ENCODE measurements at regions not wholly inside any gene's neighbourhood (a gene's known extent, or its start where the extent isn't known, plus 50 kb on each side); places are given as distances from the start of the nearest gene placed in this dataset.
A peak's percentile ranks its signal among the peaks of the same experiment; 100 is the strongest.

DNA sequence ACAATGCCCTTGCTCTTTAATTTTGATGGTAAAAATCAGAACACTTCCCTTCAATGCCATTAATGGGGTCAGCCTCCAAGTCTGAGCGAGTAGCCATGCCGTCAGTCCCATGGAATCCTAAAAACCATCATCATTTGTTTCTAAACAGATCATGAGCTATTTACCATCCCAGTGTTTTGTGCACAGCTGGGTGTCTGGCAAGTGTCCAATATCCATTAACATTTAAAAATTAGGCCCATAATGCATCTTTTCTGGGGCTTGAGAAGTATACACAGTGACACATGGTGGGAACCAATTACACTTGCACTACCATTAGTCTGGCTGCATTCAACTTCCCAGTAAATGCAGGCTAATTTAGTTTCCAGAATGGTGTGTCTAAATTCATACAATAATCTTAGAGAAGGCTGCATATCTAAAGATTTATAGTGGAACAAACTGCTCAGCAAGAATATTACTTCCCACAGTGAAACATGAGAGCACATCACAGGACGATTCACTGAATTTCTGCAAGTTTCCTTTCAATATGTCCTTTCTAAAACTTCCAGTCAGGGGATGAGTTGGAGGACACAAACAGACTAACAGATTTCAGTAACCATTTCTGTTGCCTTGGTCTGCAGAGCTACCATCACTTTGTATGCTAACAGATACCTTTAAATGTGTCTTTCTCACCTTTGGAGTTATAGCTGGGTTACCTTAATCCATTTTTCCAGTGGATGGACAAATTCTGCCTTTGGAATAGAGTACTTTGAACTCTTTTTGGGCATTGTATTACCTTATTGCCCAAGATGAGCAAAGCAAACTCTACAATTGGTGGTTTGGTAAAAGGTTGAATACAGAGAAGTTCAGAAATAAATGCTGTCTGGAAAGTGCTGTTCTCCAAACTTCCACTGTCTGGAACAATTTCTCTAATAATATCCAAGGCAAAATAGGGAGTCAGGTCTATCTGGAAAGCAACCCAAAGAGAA is 258.0 kb downstream of the PTBP2 start:
- Histone ChIP-seq H3K9ac (ENCODE audit: low read length) (no peak overlapping the region), H3K36me3 (ENCODE audit: insufficient read depth, low read length) (no peaks in the 10 kb centered on the region), H3K27ac (ENCODE audit: low read depth, low read length) (no peak overlapping the region), H3K9me3 (ENCODE audit: low read length) (no peaks in the 10 kb centered on the region), H3K4me3 (ENCODE audit: low read depth in 1 of 2, low read length in 2 of 2) (no peak overlapping the region), H3K4me1 (ENCODE audit: insufficient read depth, low read length) (no peaks in the 10 kb centered on the region), H3K27me3 (ENCODE audit: control insufficient read depth in 1 of 2, insufficient read depth in 2 of 2, low read length in 2 of 2) (no peaks in the 10 kb centered on the region)

DNA sequence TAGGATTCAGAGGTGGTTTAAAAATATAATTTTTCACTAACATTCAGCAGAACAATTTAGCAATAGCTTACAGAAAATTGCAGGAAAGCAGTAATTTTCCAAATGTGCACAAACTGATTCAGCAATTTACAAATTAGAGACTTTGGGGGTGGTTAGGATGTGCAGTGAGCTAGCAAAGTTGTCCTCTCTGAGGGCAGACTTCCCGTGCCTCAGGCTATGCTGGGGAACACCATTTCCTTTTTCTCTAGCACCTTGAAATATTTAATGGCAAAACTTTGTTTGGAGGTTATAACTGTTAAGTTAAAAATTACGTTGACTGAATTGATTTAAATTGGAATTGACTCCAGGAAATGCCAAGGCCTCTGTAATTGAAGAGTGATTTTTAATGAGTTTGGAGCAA is 258.9 kb downstream of the PTBP2 start:
- H3K4me3 ChIP-seq (ENCODE audit: low read depth in 1 of 2, low read length in 2 of 2), result no peak overlapping the region
- no peaks in the 10 kb centered on the region for H3K9me3 ChIP-seq (ENCODE audit: low read length)

DNA sequence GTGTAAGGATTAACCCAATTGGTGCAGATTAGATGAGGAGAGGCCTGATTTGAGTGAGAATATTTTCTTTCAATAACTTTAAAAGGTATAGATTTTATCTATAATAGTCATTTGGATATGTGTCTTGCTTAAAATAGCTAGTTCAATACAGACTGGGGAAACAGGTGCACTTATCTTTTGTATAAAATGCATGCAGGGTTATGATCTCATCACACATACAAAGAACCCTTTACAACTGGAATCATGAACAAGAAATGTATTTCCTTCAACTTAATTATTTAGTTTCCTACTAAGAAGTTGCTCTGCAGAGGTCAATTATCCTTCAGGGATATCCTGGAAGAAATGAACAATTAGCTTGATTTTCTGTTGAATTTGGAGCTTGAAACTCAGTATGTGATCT is 259.6 kb downstream of the PTBP2 start:
- H3K9me3 ChIP-seq (ENCODE audit: low read length), result no peaks in the 10 kb centered on the region
- H3K27ac ChIP-seq (ENCODE audit: low read depth, low read length), result no peak overlapping the region
- H3K4me1 ChIP-seq (ENCODE audit: insufficient read depth, low read length), result no peaks in the 10 kb centered on the region
- H3K27me3 ChIP-seq (ENCODE audit: control insufficient read depth in 1 of 2, insufficient read depth in 2 of 2, low read length in 2 of 2), result no peaks in the 10 kb centered on the region
- no peak overlapping the region for H3K9ac ChIP-seq (ENCODE audit: low read length)
- H3K4me3 ChIP-seq (ENCODE audit: low read depth in 1 of 2, low read length in 2 of 2), result no peak overlapping the region
- H3K36me3 ChIP-seq (ENCODE audit: insufficient read depth, low read length), result no peaks in the 10 kb centered on the region

More for the DNA sequence above, 258.9 kb downstream of the PTBP2 start:
- H3K9ac ChIP-seq (ENCODE audit: low read length), result no peak overlapping the region
- H3K27me3 ChIP-seq (ENCODE audit: control insufficient read depth in 1 of 2, insufficient read depth in 2 of 2, low read length in 2 of 2), result no peaks in the 10 kb centered on the region
- no peak overlapping the region for H3K27ac ChIP-seq (ENCODE audit: low read depth, low read length)
- H3K4me1 ChIP-seq (ENCODE audit: insufficient read depth, low read length), result no peaks in the 10 kb centered on the region
- no peaks in the 10 kb centered on the region for H3K36me3 ChIP-seq (ENCODE audit: insufficient read depth, low read length)

DNA sequence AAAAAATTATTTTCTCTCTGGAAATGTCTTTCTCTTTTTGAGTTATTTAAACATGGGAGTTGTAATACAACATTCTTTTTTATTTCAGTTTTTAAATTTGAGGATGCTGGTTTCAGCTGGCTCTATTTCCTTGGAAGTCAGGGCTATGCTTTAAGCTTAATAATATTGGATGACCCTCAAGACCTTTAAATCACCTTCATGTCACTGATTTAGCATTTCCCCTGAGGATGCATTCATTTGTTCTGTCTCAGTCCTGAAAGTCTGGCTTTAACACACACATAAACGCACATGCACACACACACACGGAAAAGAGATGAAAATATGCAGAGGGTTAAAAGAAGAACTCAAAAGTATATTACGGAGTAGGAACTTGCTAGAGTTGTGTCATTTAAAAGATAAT is 260.5 kb downstream of the PTBP2 start:
- Histone ChIP-seq H3K36me3 (ENCODE audit: insufficient read depth, low read length) (no peaks in the 10 kb centered on the region), H3K4me1 (ENCODE audit: insufficient read depth, low read length) (no peaks in the 10 kb centered on the region), H3K4me3 (ENCODE audit: low read depth in 1 of 2, low read length in 2 of 2) (no peak overlapping the region), H3K27me3 (ENCODE audit: control insufficient read depth in 1 of 2, insufficient read depth in 2 of 2, low read length in 2 of 2) (no peaks in the 10 kb centered on the region), H3K9me3 (ENCODE audit: low read length) (no peaks in the 10 kb centered on the region), H3K27ac (ENCODE audit: low read depth, low read length) (no peak overlapping the region), H3K9ac (ENCODE audit: low read length) (no peak overlapping the region)

DNA sequence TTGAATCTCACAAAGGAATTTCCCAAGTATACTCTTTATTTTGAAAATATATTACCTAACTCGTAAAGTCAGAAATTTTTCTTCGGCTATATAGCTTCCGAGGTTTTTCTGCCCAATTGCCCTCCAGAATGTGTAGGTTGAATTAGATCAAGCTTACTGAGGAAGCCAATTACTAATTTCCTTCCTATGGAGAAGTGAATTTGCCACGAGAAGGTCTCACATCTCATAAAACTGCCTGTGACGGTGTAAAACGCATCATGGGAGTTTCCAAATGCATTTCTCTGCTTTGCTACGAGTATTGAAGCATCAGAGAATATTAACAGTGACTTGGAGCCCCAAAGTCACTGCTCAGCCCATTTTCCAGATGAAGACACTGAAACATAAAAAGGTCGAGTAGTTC is 262.3 kb downstream of the PTBP2 start:
- H3K36me3 ChIP-seq (ENCODE audit: insufficient read depth, low read length), result no peaks in the 10 kb centered on the region
- no peak overlapping the region for H3K4me3 ChIP-seq (ENCODE audit: low read depth in 1 of 2, low read length in 2 of 2)
- no peak overlapping the region for H3K9ac ChIP-seq (ENCODE audit: low read length)
- no peaks in the 10 kb centered on the region for H3K4me1 ChIP-seq (ENCODE audit: insufficient read depth, low read length)
- no peaks in the 10 kb centered on the region for H3K27me3 ChIP-seq (ENCODE audit: control insufficient read depth in 1 of 2, insufficient read depth in 2 of 2, low read length in 2 of 2)
- no peaks in the 10 kb centered on the region for H3K9me3 ChIP-seq (ENCODE audit: low read length)
- no peak overlapping the region for H3K27ac ChIP-seq (ENCODE audit: low read depth, low read length)

DNA sequence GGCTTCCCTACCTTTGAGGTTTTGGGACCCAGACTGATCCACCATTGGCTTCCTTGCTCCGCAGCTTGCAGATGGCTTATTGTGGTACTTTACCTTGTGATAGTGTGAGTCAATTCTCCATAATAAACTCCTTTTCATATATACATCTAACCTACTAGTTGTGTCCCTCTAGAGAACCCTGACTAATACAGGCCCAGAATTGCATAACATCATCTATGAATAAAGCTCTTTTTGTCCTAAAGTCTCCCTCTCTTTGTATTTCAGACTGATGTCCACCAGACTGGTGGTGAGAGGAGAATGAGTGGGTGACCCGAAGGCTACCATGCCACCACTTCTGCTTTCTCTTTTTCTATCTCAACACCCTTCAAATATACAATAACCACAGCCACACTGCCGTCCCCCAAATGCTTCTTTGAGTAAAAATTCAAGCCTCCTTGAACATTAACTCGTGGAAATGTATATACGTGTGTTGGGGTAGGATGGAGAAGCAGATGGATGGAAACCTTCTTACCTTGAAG is 265.7 kb downstream of the PTBP2 start:
- H3K27me3 ChIP-seq (ENCODE audit: control insufficient read depth in 1 of 2, insufficient read depth in 2 of 2, low read length in 2 of 2), result no peaks in the 10 kb centered on the region
- H3K27ac ChIP-seq (ENCODE audit: low read depth, low read length), result no peak overlapping the region
- no peaks in the 10 kb centered on the region for H3K4me1 ChIP-seq (ENCODE audit: insufficient read depth, low read length)
- no peak overlapping the region for H3K9ac ChIP-seq (ENCODE audit: low read length)
- H3K9me3 ChIP-seq (ENCODE audit: low read length), result no peaks in the 10 kb centered on the region
- no peaks in the 10 kb centered on the region for H3K36me3 ChIP-seq (ENCODE audit: insufficient read depth, low read length)
- H3K4me3 ChIP-seq (ENCODE audit: low read depth in 1 of 2, low read length in 2 of 2), result no peak overlapping the region

DNA sequence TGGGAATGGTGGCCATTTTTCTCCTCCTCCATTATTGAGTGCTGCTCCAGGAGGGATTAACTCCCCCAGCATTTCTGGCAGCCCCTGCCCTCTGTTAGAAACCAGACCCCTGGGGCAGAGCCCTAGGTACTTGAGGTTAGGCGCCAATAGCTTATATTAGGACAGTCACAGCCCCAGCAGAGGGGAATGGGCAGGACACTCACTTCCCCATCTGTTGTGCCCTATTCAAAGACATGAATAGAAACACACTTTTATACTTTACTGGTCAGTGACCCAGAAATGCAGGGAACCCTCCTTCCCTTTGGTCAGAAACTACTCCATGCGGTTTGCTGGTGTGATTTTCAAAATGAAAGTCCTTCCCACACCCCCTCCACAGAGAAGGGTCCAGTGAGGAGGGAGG is 267.7 kb downstream of the PTBP2 start:
- Histone ChIP-seq H3K4me3 (ENCODE audit: low read depth in 1 of 2, low read length in 2 of 2) (no peak overlapping the region), H3K9ac (ENCODE audit: low read length) (no peak overlapping the region), H3K27me3 (ENCODE audit: control insufficient read depth in 1 of 2, insufficient read depth in 2 of 2, low read length in 2 of 2) (no peaks in the 10 kb centered on the region), H3K36me3 (ENCODE audit: insufficient read depth, low read length) (no peaks in the 10 kb centered on the region), H3K4me1 (ENCODE audit: insufficient read depth, low read length) (no peaks in the 10 kb centered on the region), H3K9me3 (ENCODE audit: low read length) (no peaks in the 10 kb centered on the region), H3K27ac (ENCODE audit: low read depth, low read length) (no peak overlapping the region)

DNA sequence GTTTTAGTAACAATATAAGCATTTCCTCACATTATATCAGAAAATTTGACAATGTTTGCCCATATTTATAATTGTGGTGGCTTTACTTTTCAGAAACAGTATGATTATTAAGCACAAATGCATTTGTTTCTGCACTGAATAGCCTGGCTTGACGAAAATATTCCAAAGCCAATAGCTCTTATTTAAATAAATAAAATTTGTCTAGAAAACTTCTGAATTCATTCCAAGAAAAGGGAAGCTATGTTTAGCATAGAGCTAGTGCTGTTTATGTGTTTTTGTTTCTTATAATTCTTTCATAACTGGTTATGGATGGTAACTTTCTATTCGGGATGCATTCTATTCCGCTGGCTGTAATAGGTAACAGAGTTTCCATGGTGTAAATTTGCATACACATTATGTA is 268.6 kb downstream of the PTBP2 start:
- Histone ChIP-seq H3K27ac (ENCODE audit: low read depth, low read length) (no peak overlapping the region), H3K9me3 (ENCODE audit: low read length) (no peaks in the 10 kb centered on the region), H3K9ac (ENCODE audit: low read length) (no peak overlapping the region), H3K4me1 (ENCODE audit: insufficient read depth, low read length) (no peaks in the 10 kb centered on the region), H3K36me3 (ENCODE audit: insufficient read depth, low read length) (no peaks in the 10 kb centered on the region), H3K4me3 (ENCODE audit: low read depth in 1 of 2, low read length in 2 of 2) (no peak overlapping the region), H3K27me3 (ENCODE audit: control insufficient read depth in 1 of 2, insufficient read depth in 2 of 2, low read length in 2 of 2) (no peaks in the 10 kb centered on the region)

DNA sequence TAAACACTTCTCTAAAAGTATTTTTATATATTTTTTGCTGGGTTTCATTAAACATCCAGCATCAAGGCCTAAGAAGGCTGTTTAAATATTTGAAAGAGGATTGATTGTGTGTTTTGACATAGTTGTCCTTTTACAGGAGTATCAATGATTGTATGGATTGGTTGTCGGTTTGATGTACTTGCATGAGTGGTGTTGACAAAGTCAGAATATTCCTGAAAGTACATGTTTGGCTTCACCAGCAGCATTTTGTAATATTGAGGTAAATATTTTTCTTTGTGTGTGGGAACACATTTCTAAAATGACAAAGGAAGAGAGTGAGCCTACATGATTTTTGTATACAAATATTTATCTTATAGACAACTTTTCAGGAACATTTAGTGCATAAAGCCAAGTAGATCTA is 269.7 kb downstream of the PTBP2 start:
- Histone ChIP-seq H3K27me3 (ENCODE audit: control insufficient read depth in 1 of 2, insufficient read depth in 2 of 2, low read length in 2 of 2) (no peaks in the 10 kb centered on the region), H3K9me3 (ENCODE audit: low read length) (no peaks in the 10 kb centered on the region), H3K9ac (ENCODE audit: low read length) (no peak overlapping the region), H3K4me1 (ENCODE audit: insufficient read depth, low read length) (peaks cover 8% of the 10 kb centered on the region), H3K36me3 (ENCODE audit: insufficient read depth, low read length) (no peaks in the 10 kb centered on the region), H3K27ac (ENCODE audit: low read depth, low read length) (no peak overlapping the region), H3K4me3 (ENCODE audit: low read depth in 1 of 2, low read length in 2 of 2) (no peak overlapping the region)

DNA sequence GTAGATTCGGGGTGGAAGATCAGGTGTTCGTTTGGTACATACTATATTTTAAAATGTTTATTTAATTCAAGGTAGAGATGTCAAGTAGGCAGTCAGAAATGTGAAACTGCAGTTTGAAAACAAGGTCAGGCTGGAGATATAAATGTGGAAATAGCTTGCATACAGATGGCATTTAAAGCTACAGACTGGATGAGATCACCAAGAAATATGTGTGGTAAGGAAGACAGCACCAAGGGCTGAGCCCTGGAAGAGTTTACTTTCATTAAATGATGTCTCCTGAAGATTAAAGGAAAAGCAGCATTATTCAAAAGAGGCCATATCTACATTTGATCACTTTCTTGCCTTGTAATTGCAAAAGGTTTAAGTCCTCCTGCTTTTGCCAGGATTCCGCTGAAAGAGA is 271.3 kb downstream of the PTBP2 start:
- no peak overlapping the region for H3K27ac ChIP-seq (ENCODE audit: low read depth, low read length)

DNA sequence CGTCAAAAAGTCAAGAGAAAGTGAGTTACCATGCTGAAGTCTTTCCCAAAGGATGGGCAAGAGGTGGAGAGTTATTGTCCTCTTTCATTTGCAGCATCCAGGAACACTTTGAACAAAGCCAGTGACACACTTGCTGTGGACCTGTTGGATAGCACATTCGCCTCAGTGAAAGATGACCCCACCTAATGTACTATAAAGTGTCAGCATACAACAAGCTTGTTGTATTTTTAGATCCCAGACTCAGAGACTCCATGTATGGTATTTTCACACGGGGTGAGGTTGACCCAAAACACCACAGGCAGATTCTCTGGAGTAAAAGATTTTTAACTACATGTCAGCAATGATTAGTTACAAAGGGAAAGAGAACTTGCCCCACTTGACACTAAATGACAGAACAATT is 273.8 kb downstream of the PTBP2 start:
- Histone ChIP-seq H3K27ac (ENCODE audit: low read depth, low read length) (no peak overlapping the region), H3K4me3 (ENCODE audit: low read depth in 1 of 2, low read length in 2 of 2) (no peak overlapping the region), H3K9ac (ENCODE audit: low read length) (no peak overlapping the region), H3K27me3 (ENCODE audit: control insufficient read depth in 1 of 2, insufficient read depth in 2 of 2, low read length in 2 of 2) (no peaks in the 10 kb centered on the region), H3K36me3 (ENCODE audit: insufficient read depth, low read length) (no peaks in the 10 kb centered on the region), H3K9me3 (ENCODE audit: low read length) (no peaks in the 10 kb centered on the region), H3K4me1 (ENCODE audit: insufficient read depth, low read length) (peaks cover 10% of the 10 kb centered on the region)

More for the DNA sequence above, 271.3 kb downstream of the PTBP2 start:
- Histone ChIP-seq H3K36me3 (ENCODE audit: insufficient read depth, low read length) (no peaks in the 10 kb centered on the region), H3K9me3 (ENCODE audit: low read length) (no peaks in the 10 kb centered on the region), H3K4me3 (ENCODE audit: low read depth in 1 of 2, low read length in 2 of 2) (no peak overlapping the region), H3K4me1 (ENCODE audit: insufficient read depth, low read length) (peaks cover 10% of the 10 kb centered on the region), H3K27me3 (ENCODE audit: control insufficient read depth in 1 of 2, insufficient read depth in 2 of 2, low read length in 2 of 2) (no peaks in the 10 kb centered on the region), H3K9ac (ENCODE audit: low read length) (no peak overlapping the region)

DNA sequence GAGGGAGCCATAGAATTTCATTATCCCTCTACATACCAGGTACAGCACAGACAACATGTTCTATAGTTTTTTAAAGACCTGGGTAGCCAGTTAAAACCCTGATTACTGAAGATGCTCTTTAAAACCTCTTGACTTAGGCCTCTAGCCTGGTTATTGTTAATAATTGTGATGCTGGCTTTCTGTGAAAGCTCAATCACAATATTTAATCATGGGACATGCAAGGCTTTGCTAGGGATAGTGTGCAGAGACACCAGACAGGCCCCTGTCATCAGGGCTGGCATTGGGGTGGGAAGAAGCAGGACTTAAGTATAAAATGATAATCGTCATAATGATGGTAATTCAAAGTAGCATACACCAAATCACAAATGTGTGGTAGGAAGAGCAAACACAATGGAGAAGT is 274.4 kb downstream of the PTBP2 start:
- H3K27ac ChIP-seq (ENCODE audit: low read depth, low read length), result peak overlapping the region; percentile 30
- peaks cover 10% of the 10 kb centered on the region for H3K4me1 ChIP-seq (ENCODE audit: insufficient read depth, low read length)
- H3K9ac ChIP-seq (ENCODE audit: low read length), result no peak overlapping the region
- H3K9me3 ChIP-seq (ENCODE audit: low read length), result no peaks in the 10 kb centered on the region
- no peaks in the 10 kb centered on the region for H3K27me3 ChIP-seq (ENCODE audit: control insufficient read depth in 1 of 2, insufficient read depth in 2 of 2, low read length in 2 of 2)
- no peak overlapping the region for H3K4me3 ChIP-seq (ENCODE audit: low read depth in 1 of 2, low read length in 2 of 2)
- H3K36me3 ChIP-seq (ENCODE audit: insufficient read depth, low read length), result no peaks in the 10 kb centered on the region
